HepG2 (cell line): ENCODE measurements at regions not wholly inside any gene's neighbourhood (a gene's known extent, or its start where the extent isn't known, plus 50 kb on each side); places are given as distances from the start of the nearest gene placed in this dataset.

ENCODE experiments used
- ATAC-seq: fragments of 200-7000 bp; cut with Tn5 transposase; 3 replicates; pipeline ENCODE4 v1.9.1; 2020; ENCODE audit warnings: mild to moderate bottlenecking, moderate library complexity
- BruUV-seq: library from RNA; stranded (reverse); fragments of 400-500 nt; replicated peaks from 2 replicates; lab custom pipeline; 2021; lab: Mats Ljungman, UMichigan
- CTCF ChIA-PET: fragments of 300-600 bp; formaldehyde crosslinking; extraction: SDS; loops from one replicate; lab custom pipeline; 2021; ENCODE audit warnings: low total read pairs, inconsistent platforms, low intra/inter-chr PET ratio; lab: Yijun Ruan, JAX
- POLR2A ChIA-PET: fragments of 350-600 bp; sonication (Branson Sonifier 250); formaldehyde crosslinking; loops from one replicate; lab custom pipeline; 2020; ENCODE audit warnings: antibody characterized with exemption, inconsistent platforms; lab: Yijun Ruan, JAX
- DNase-seq: peaks from one replicate; pipeline ENCODE4 v3.0.0-alpha.2; 2015; ENCODE audit warnings: low spot score
- FAIRE-seq: peaks from 3 replicates; lab custom pipeline; 2011; peaks lifted over from hg19 to GRCh38; lab: Jason Lieb, UNC
- H2AFZ ChIP-seq: one replicate; pipeline ENCODE4 v1.6.1; 2011; ENCODE audit warnings: low read length, inconsistent platforms
- H3K27ac ChIP-seq: fragments of 300-600 bp; 3 replicates; pipeline ENCODE4 v1.8.0; 2011; ENCODE audit warnings: mixed run types, mild to moderate bottlenecking, mixed read lengths, low read length, inconsistent platforms; ENCODE audit not compliant: insufficient read depth; ENCODE audit errors: extremely low read length
- H3K27me3 ChIP-seq, 2 experiments: fragments of 200-600 bp in 1 of 2; 2 replicates in 1 of 2; 3 replicates in 1 of 2; pipeline versions ENCODE4 v1.6.0 to v1.8.0; 2011; ENCODE audit warnings: low read length in 2 of 2, mild to moderate bottlenecking in 2 of 2, moderate library complexity in 2 of 2, inconsistent platforms in 1 of 2; ENCODE audit not compliant: insufficient read depth in 2 of 2, control insufficient read depth in 1 of 2
- H3K36me3 ChIP-seq, 2 experiments: fragments of 200-600 bp in 1 of 2; replicated peaks in 1 of 2; 2 replicates in 1 of 2; 3 replicates in 1 of 2; pipeline versions ENCODE4 v1.5.1 to v1.8.0; 2011; ENCODE audit warnings: low read length in 2 of 2, inconsistent platforms in 1 of 2; ENCODE audit not compliant: insufficient read depth in 2 of 2, control insufficient read depth in 1 of 2
- H3K4me1 ChIP-seq: 2 replicates; pipeline ENCODE4 v1.5.1; 2012; ENCODE audit warnings: low read length, inconsistent platforms; ENCODE audit not compliant: insufficient read depth
- H3K4me2 ChIP-seq: 2 replicates; pipeline ENCODE4 v1.6.0; 2011; ENCODE audit warnings: low read depth, low read length, inconsistent platforms
- H3K4me3 ChIP-seq, 3 experiments: fragments of 200-600 bp in 1 of 3; sonication (generic), shearing (Covaris generic) in 1 of 3; replicated peaks in 1 of 3; 2 replicates each; pipeline ENCODE4 v1.5.1; 2011 to 2016; ENCODE audit warnings: low read length in 3 of 3, inconsistent platforms in 2 of 3, low read depth in 2 of 3, mild to moderate bottlenecking in 2 of 3, control low read depth in 1 of 3, mixed read lengths in 1 of 3; ENCODE audit not compliant: insufficient read depth in 1 of 3
- H3K79me2 ChIP-seq: one replicate; pipeline ENCODE4 v1.6.1; 2011; ENCODE audit warnings: low read length, inconsistent platforms; ENCODE audit not compliant: insufficient read depth
- H3K9ac ChIP-seq: 2 replicates; pipeline ENCODE4 v1.6.0; 2011; ENCODE audit warnings: mild to moderate bottlenecking, low read depth, low read length, inconsistent platforms; ENCODE audit not compliant: insufficient read depth
- H3K9me3 ChIP-seq: 2 replicates; pipeline ENCODE4 v1.5.1; 2012; ENCODE audit warnings: mild to moderate bottlenecking, low read length
- H4K20me1 ChIP-seq: 2 replicates; pipeline ENCODE4 v1.6.0; 2011; ENCODE audit warnings: inconsistent platforms, mild to moderate bottlenecking, low read length, moderate library complexity; ENCODE audit not compliant: insufficient read depth
- ATF7 ChIP-seq, 2 experiments: fragments of 450-650 bp in 1 of 2; sonication (generic) in 1 of 2; formaldehyde crosslinking in 1 of 2; IDR thresholded peaks; 2 replicates each; pipeline versions ENCODE4 v1.4.0 to v1.6.1; 2016 to 2020; ENCODE audit warnings: antibody characterized with exemption in 1 of 2, mild to moderate bottlenecking in 1 of 2, missing genetic modification reagents in 1 of 2
- CREB1 ChIP-seq, 2 experiments: fragments of 450-650 bp in 1 of 2; IDR thresholded peaks; 2 replicates each; pipeline ENCODE4 v1.6.1; 2016 to 2017; ENCODE audit warnings: control low read depth in 1 of 2, mild to moderate bottlenecking in 1 of 2, missing compliant biosample characterization in 1 of 2, missing genetic modification characterization in 1 of 2
- HNF4A ChIP-seq: sonication (generic); formaldehyde crosslinking; IDR thresholded peaks from 2 replicates; pipeline ENCODE4 v1.4.0; 2020; ENCODE audit warnings: missing genetic modification reagents
- PHF21A ChIP-seq: sonication (generic); formaldehyde crosslinking; IDR thresholded peaks from 2 replicates; pipeline ENCODE4 v1.5.0; 2020; ENCODE audit warnings: mild to moderate bottlenecking, missing genetic modification reagents
- RBFOX2 ChIP-seq: fragments of 200-400 bp; formaldehyde crosslinking; IDR thresholded peaks from 2 replicates; pipeline ENCODE4 v1.6.1; 2017; ENCODE audit warnings: low read depth, mild to moderate bottlenecking, low read length
- ZMYM4 ChIP-seq: sonication (generic); formaldehyde crosslinking; IDR thresholded peaks from 2 replicates; pipeline ENCODE4 v1.8.1; 2023; ENCODE audit warnings: mild to moderate bottlenecking, missing genetic modification reagents
- ZNF510 ChIP-seq: sonication (generic); formaldehyde crosslinking; IDR thresholded peaks from 2 replicates; pipeline ENCODE4 v1.4.0; 2020; ENCODE audit warnings: low read depth, mild to moderate bottlenecking, missing genetic modification reagents
- WGBS: methylation state at CpG from one replicate; pipeline ENCODE4 v1.1.6; 2017; ENCODE audit warnings: low lambda C conversion rate; 5-methylcytosine and 5-hydroxymethylcytosine counted together
- in situ Hi-C: cut with HindIII; loops from 2 replicates; pipeline ENCODE4 v1.10.0; 2017; ENCODE audit warnings: low pct_unique_long_range_greater_than_20kb; ENCODE audit not compliant: extremely low pct_ligation_motif_present
- intact Hi-C: fragments of 100-400 bp; cut with micrococcal nuclease; formaldehyde crosslinking; loops from one replicate; pipeline ENCODE4 v1.10.0; 2022; ENCODE audit not compliant: unreplicated experiment
- TF ChIP-seq, protein P1 (sequence below): sonication (generic); formaldehyde crosslinking; IDR thresholded peaks from 2 replicates; pipeline ENCODE4 v1.4.0; 2020; ENCODE audit warnings: mild to moderate bottlenecking, missing genetic modification reagents
- TF ChIP-seq, protein P2 (sequence below): sonication (generic); formaldehyde crosslinking; IDR thresholded peaks from 2 replicates; pipeline ENCODE4 v1.4.0; 2020; ENCODE audit warnings: low read depth, missing genetic modification reagents

DNA sequence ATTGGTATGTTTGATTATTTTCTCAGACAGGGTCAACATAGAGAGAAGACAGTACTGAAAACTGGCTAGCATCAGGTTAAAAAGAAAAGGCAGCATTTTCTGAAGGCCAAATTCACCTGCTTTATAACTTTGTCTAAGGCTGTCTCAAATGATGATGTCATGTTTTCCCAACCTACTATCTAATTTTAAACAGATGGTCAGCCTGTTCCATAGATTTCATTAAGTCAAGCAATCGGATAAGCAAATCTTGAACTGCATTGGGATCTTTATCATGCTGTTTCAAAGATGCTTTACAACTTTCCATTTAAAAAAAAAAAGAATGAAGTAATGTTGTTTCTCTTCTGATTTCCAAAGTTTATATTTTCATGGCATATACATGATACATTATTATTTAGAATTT, 56.3 kb upstream of the SPOPL start:
- ChIA-PET CTCF (no interaction called here), POLR2A (interaction anchor here (1.4 kb wide), 1 partner anchor 21 kb away, joined by 3 read pairs; no protein-coding TSS in a partner anchor)
- Histone ChIP-seq H3K27me3 (no peaks in the 10 kb centered on the region), H3K79me2 (no peaks in the 10 kb centered on the region), H3K4me1 (peaks cover 51% of the 10 kb centered on the region), H4K20me1 (no peaks in the 10 kb centered on the region), H3K9me3 (no peaks in the 10 kb centered on the region), H3K9ac (no peak overlapping the region), H3K27ac (no peak overlapping the region), H3K4me2 (no peak overlapping the region), H2AFZ (no peak overlapping the region), H3K4me3 (no peak overlapping the region), H3K36me3 (no peaks in the 10 kb centered on the region)
- no peak for DNase-seq
- no peak for FAIRE-seq
- in situ Hi-C loops = no loop called here
- intact Hi-C loops = no loop called here
- no peak for ATAC-seq
- WGBS = 96% methylated on average over 1 of the region's 1 CpG
- no TSS peak for BruUV-seq
- peak; percentile 31; the same call in 1 of the 2 replicates for TF ChIP-seq CREB1 (IDR thresholded peaks at IDR 0.05)
- no peak for TF ChIP-seq CREB1 (CRISPR knock-in tag; IDR thresholded peaks at IDR 0.05)
- TF ChIP-seq ATF7 (IDR thresholded peaks at IDR 0.05) = peak; percentile 96
- no peak for TF ChIP-seq ATF7 (CRISPR knock-in tag; IDR thresholded peaks at IDR 0.05)
- TF ChIP-seq, protein P1, sequence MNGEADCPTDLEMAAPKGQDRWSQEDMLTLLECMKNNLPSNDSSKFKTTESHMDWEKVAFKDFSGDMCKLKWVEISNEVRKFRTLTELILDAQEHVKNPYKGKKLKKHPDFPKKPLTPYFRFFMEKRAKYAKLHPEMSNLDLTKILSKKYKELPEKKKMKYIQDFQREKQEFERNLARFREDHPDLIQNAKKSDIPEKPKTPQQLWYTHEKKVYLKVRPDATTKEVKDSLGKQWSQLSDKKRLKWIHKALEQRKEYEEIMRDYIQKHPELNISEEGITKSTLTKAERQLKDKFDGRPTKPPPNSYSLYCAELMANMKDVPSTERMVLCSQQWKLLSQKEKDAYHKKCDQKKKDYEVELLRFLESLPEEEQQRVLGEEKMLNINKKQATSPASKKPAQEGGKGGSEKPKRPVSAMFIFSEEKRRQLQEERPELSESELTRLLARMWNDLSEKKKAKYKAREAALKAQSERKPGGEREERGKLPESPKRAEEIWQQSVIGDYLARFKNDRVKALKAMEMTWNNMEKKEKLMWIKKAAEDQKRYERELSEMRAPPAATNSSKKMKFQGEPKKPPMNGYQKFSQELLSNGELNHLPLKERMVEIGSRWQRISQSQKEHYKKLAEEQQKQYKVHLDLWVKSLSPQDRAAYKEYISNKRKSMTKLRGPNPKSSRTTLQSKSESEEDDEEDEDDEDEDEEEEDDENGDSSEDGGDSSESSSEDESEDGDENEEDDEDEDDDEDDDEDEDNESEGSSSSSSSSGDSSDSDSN (CRISPR knock-in tag) = no peak
- no peak for TF ChIP-seq RBFOX2
- TF ChIP-seq ZNF510 (CRISPR knock-in tag) = no peak

DNA sequence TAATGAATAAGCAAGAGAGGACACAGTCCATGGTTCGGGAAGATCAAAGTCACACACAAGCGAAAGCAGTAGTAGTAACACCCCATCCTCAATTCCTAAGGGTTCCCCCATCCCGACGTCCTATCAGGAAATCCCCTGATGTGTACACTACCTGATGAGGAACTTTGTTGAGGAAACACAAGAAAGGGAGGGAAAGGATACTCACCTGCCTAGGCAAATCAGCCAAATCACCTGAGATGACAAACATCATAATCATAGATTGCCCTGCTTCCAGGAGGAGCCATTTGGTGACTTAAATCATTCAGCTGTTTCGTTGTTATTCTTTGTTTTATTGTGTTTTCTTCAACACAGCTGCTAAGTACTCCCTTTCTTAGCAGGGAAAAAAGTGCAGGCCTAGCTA, 55.5 kb upstream of the SPOPL start:
- DNase-seq = no peak
- H3K27me3 ChIP-seq = no peaks in the 10 kb centered on the region
- peaks cover 44% of the 10 kb centered on the region for H3K4me1 ChIP-seq
- ChIA-PET CTCF (no interaction called here), POLR2A (interaction anchor here (1.4 kb wide), 1 partner anchor 22 kb away, joined by 3 read pairs; no protein-coding TSS in a partner anchor)
- no peak overlapping the region for H3K27ac ChIP-seq
- WGBS = 60% methylated on average over 5 of the region's 5 CpGs
- peak; percentile 63 for ATAC-seq
- no peak overlapping the region for H3K9ac ChIP-seq
- no peaks in the 10 kb centered on the region for H3K79me2 ChIP-seq
- FAIRE-seq = no peak
- no peak overlapping the region for H2AFZ ChIP-seq
- no peaks in the 10 kb centered on the region for H3K9me3 ChIP-seq
- intact Hi-C loops (no loop called here), in situ Hi-C loops (no loop called here)
- no TSS peak for BruUV-seq
- no peaks in the 10 kb centered on the region for H4K20me1 ChIP-seq
- H3K36me3 ChIP-seq = no peaks in the 10 kb centered on the region
- no peak overlapping the region for H3K4me3 ChIP-seq
- peak; percentile 33; the same call in 1 of the 2 replicates for TF ChIP-seq HNF4A (CRISPR knock-in tag)
- TF ChIP-seq PHF21A (CRISPR knock-in tag) = 0 out of 2 replicates have a peak, but pooled peaks have one; percentile 29
- TF ChIP-seq, protein P2, sequence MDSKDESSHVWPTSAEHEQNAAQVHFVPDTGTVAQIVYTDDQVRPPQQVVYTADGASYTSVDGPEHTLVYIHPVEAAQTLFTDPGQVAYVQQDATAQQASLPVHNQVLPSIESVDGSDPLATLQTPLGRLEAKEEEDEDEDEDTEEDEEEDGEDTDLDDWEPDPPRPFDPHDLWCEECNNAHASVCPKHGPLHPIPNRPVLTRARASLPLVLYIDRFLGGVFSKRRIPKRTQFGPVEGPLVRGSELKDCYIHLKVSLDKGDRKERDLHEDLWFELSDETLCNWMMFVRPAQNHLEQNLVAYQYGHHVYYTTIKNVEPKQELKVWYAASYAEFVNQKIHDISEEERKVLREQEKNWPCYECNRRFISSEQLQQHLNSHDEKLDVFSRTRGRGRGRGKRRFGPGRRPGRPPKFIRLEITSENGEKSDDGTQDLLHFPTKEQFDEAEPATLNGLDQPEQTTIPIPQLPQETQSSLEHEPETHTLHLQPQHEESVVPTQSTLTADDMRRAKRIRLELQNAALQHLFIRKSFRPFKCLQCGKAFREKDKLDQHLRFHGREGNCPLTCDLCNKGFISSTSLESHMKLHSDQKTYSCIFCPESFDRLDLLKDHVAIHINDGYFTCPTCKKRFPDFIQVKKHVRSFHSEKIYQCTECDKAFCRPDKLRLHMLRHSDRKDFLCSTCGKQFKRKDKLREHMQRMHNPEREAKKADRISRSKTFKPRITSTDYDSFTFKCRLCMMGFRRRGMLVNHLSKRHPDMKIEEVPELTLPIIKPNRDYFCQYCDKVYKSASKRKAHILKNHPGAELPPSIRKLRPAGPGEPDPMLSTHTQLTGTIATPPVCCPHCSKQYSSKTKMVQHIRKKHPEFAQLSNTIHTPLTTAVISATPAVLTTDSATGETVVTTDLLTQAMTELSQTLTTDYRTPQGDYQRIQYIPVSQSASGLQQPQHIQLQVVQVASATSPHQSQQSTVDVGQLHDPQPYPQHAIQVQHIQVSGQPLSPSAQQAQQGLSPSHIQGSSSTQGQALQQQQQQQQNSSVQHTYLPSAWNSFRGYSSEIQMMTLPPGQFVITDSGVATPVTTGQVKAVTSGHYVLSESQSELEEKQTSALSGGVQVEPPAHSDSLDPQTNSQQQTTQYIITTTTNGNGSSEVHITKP = no peak
- TF ChIP-seq ZMYM4 (CRISPR knock-in tag) = peak; percentile 31; the same call in 1 of the 2 replicates
- peak overlapping the region; percentile 6; the same call in 1 of the 2 replicates for H3K4me2 ChIP-seq
